T-helper 2 cell treated with Interferon-gamma antibody and Interleukin-4, amounts not matched to agents 100 ng/mL and 5 ng/mL, for 36 hours (primary cell): ENCODE measurements at regions not wholly inside any gene's neighbourhood (a gene's known extent, or its start where the extent isn't known, plus 50 kb on each side); places are given as distances from the start of the nearest gene placed in this dataset.

Experiments used
- intact Hi-C: fragments of 100-400 bp; cut with micrococcal nuclease; formaldehyde crosslinking; loops from one replicate; pipeline ENCODE4 v1.15.1; 2023

DNA sequence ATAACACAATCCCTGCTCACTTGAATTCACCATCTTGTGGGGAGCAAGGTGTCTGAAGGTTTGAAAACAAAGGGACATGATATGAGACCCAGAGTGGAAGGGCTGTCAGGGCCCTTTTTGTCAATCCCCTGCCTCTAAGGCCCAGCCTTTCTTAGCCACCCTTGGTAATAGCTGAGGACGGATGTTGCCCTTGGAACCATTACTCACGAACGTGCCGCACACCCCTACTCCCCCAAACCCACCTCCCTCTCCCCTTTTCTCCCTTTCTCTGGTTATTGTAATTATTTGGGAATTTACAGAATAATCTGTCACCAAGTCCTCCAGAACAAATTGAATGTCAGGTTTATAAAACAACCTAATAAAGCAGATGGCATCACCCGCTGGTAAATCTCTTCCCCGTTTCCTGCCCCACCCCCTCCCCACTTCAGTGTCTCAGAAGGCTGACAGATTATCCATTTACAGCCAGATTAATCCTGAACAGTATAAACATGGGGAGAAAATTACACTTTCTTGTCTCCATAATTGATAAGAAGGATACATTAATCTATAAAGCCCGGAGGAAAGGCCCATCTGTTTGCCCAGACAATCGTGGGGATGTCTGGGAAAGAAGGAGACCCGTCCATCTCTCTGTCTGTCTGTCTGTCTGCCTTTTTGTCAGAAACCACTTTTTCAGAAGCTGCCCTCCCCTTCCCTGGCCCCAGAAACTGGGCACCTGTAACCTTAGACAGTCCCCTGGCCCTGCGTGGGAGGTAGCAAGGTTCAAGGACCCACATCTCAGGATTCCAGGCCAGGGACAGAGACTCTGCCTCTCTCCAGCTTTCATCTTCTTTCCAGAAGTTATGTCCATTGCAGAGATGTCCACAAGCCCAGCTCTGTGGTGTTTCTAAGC is 60.6 kb upstream of the CD34 start:
- intact Hi-C loops, result no loop called here

DNA sequence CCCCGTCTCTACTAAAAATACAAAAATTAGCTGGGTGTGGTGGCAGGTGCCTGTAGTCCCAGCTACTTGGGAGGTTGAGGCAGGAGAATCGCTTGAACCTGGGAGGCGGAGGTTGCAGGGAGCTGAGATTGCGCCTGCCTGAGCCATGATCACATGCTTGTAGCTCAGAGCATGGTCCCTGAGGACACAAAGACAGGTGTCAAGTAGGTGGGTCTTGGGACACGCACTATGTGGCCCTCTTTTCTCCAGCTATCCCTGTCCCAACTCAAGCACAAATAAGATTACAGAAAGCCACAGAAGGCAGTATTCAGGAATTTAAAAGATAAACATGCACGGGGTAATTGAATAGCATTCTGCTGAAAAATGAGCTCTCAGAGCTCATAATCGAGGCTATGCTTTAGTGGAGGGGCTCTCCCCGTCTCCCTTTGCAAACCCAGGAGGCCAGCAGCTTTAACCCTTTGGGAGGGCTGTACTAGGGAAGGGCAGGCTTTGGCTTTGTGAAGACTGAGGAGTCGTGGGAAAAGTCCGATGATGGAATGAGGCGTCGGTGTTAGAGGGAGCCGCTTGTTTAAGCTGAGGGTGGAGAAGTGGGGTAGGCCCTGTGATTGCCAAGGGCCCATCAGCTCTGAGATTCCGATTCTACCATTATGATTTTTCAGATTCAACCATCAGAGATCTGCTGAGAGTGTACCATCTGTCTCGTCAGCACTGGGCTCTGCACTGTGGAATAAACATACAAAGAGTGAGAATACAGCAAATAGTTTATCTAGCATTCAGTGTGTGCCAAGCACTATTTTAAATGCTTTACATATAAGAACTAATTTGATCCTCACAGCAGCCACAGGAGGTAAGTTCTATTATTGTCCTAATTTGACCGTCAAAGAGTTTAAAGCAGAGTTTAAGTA is 59.7 kb upstream of the CD34 start:
- intact Hi-C loops, result no loop called here

- intact Hi-C loops, result loop anchor here (10.0 kb wide), 1 partner anchor 255 kb away; no protein-coding TSS in a partner anchor
Observed at GRCh38 chr1:207969528-207969927, 58.6 kb upstream of the CD34 start.

DNA sequence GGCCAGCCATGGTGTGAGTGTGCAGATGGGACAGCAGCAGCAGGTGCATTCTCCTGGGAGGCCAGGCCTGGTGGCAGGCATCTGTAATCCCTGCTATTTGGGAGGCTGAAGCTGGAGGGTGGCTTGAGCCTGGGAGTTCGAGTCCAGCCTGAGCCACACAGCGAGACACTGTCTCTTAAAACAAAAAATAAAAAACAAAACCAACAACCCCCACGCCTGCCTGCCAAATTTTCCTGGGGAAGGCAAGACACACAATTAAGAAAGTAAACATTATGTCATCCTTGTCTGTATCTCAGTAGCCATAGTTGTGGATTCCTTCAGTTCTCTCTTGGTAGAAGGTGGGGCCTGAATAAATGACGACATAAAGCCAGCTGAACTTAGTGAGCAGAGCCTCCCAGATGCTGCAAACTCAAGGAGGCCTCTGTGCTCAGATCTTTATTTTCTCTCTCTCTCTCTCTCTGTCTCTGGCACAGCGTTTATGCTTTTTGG is 57.6 kb upstream of the CD34 start:
- intact Hi-C loops, result loop anchor here (10.0 kb wide), 1 partner anchor 254 kb away; no protein-coding TSS in a partner anchor

- intact Hi-C loops, result loop anchor here (10.0 kb wide), 1 partner anchor 253 kb away; no protein-coding TSS in a partner anchor
Observed at GRCh38 chr1:207967703-207968102, 56.8 kb upstream of the CD34 start.

DNA sequence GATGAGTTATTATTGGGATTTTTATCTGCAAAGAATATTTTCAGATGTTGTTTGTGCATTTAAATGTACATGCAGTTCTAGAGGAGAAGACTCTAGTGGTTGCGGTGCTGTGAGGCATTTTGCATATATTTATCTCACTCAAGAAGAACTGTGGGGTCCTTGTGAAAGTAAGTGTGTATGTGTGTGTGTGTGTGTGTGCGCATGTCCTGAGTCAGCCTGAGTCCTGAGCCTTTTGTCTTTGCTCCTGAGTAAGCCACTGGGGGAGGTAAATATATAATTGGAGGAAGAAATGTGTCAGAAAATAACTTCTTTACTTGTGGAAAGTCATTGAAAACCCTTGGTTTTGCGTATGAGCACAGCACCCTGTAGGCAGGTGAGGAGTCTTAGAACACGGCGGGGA is 55.6 kb upstream of the CD34 start:
- intact Hi-C loops, result loop anchor here (10.0 kb wide), 1 partner anchor 252 kb away; no protein-coding TSS in a partner anchor

DNA sequence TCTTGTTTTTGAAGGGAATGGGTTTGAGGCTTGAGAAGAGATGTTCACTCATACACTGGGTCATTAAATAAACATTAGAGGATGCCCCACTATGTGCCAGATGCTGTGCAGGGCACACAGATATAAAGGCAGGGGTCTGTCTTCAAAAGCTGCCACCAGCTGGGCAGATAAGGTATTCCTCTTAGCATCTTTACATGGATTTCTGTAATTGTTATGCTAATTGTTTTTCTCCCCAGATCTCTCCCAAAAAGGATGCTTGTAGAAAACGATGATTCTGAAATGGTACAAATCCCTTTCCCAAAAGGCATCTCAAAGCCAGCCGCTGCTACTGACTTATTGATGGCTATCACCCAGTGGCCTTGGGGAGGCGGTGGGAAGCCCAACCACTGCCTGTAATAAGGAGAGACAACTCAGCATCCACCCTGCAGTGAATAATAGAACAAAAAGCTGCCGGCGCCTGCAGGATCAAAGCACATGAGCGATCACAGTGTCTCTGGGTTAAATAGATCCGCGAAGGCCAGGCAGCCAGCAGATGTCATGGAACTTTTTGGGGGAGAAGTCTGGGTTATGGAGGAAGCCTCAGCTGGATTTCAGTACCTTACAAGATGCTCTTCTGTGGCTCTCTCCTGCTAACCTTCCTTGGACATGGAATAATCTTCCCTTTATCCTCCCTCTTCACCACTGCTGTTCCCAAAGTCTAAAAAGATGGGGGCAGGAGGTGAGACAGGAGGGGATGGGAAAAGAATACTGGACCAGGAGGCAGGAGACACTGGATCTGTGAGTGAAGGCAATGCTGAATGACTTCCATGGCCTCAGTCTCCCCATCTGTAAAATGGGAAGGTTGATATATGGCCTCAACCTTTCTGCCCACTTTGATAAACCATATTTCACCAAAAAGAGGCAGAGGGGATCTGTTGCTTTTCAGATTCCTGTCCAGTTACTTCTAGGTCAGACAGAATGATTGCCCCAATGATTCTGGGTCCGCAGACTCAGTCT is 54.8 kb upstream of the CD34 start:
- intact Hi-C loops, result loop anchor here (10.0 kb wide), 1 partner anchor 251 kb away; no protein-coding TSS in a partner anchor

DNA sequence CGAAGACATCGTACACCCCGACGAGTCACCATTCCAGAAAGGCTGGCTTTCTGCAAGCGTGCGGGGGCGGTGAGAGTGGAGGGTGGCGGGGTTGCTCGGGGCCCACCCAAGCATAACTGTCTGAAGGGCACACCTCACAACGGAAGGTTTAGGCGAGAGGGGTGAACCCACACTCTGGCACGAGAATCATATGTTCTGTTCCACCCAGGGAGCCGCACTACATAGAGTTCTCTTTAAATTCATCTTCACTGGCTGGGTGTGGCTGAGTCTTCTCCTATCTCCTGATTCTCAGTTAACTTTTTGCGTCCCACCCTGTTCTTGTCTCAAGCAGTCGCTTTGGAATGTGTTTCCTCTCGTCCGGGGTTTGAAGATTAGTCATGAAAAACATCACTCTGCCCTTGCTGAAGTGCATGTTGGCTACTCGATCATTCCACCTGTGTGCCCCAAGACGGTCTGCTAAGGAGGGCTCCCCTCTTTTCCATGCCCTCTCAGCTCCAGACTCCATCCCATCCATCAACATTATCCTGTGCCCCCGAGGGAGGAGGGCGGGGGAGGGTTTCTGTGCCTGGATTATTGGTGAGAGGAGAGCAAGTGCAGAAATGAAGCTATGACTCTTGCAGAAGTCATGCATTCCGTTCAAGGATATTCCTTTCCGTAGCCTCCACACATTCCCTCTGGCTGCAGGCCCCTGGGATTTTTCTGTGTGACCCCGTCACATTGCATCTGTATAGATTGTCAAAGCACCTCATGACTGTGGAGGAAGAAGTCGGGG is 53.5 kb upstream of the CD34 start:
- intact Hi-C loops, result loop anchor here (5.0 to 10.0 kb wide), 2 partner anchors 97 to 250 kb away; no protein-coding TSS in a partner anchor

DNA sequence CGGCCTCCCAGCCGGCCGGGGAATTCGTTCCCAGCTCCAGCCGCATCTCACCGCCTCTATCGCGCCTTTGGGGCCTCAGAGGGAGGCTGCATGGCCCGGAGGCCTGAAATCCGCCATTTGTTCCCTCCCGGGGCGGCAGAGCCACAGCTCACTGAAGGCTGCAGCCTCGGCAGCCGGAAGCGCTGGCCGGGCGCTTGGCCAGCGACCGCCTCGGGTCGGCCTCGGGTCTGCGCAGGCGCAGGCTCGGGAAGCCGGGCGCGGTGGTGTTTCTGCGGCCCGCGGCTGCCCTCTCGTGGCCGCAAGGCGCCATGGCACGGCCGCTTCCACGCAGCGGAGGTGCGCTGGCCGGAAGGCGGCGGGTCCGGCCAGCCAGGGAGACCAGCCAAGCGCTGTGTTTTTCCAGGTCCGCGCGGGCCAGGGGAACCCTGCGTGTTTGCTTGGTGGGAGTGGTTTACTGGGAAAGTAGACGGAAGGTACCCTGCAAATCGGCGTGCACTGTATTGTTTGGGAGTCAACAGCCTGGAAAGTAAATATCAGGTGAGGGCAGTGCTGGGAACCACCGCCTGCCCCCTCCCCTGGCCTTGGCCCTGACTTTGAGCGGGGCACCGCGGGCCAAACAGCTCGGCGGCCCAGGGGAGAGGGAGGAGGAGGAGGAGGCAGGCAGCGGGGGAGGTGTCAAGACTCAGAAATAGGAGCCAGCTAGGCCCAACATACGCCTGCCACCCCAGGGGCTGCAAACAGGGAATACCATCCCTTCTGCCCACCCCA is 52.7 kb upstream of the CD34 start:
- intact Hi-C loops, result loop anchor here (1.0 to 10.0 kb wide), 5 partner anchors 78 to 249 kb away; no protein-coding TSS in a partner anchor

DNA sequence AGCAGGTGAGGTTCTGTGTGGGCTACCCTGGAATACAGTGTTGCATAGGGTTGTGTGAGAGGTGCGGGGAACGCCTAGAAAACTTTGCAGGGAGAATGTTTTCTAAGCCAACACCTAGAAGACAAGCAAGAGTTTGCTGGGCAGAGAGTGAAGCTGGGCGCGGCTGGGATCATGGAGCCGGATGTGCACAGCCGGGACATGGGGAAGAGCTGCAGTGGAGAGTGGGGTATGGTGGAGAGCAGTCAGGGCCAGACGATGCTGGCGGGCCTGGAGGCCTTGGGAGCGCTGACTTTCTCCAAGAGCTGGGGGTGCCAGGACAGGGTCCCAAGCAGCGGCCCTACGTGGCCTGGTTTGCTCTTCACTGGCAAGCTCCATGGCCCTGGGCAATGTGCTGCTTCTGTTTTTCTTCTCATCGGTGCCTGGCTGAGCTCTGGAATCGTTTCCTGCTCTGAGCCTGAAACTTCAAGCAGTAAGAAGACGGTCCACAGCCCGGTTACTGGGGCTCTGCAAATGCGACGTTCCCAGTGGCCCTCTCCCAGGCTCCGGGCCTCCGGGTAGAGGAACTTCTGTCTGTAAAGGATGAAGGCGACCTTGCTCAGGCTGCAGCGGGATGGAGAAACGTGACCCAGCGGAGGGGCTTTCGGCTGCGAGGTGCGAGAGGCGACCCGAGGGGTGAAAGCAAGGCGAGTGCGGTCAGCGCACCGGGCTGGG is 51.9 kb upstream of the CD34 start:
- intact Hi-C loops, result loop anchor here (1.0 to 10.0 kb wide), 5 partner anchors 78 to 248 kb away; no protein-coding TSS in a partner anchor
